IMR-90 (cell line): ENCODE measurements at regions not wholly inside any gene's neighbourhood (a gene's known extent, or its start where the extent isn't known, plus 50 kb on each side); places are given as distances from the start of the nearest gene placed in this dataset.

Experiments used
- ATAC-seq: fragments of 200-7000 bp; cut with Tn5 transposase; 2 replicates; pipeline ENCODE4 v1.9.1; 2020; ENCODE audit warnings: low read depth, mild to moderate bottlenecking, moderate library complexity
- BruUV-seq: library from RNA; stranded (reverse); fragments of 400-500 nt; replicated peaks from 2 replicates; lab custom pipeline; 2021; lab: Mats Ljungman, UMichigan
- CTCF ChIA-PET: fragments of 300-600 bp; formaldehyde crosslinking; extraction: SDS; loops from one replicate; lab custom pipeline; 2021; ENCODE audit warnings: antibody characterized with exemption; lab: Yijun Ruan, JAX
- POLR2A ChIA-PET: fragments of 300-600 bp; sonication (Branson Sonifier 250); formaldehyde crosslinking; loops from one replicate; lab custom pipeline; 2022; ENCODE audit warnings: antibody characterized with exemption; ENCODE audit not compliant: unreplicated experiment; lab: Charles Lee
- DNase-seq: peaks from one replicate; pipeline ENCODE4 v3.0.0; 2013
- H2AFZ ChIP-seq: replicated peaks from 2 replicates; pipeline ENCODE3; 2013; ENCODE audit warnings: low read length, mild to moderate bottlenecking; ENCODE audit not compliant: poor library complexity
- H2AK5ac ChIP-seq: 2 replicates; pipeline ENCODE4 v1.6.1; 2013; ENCODE audit warnings: low read depth, low read length, inconsistent platforms
- H2AK9ac ChIP-seq: replicated peaks from 2 replicates; pipeline ENCODE3; 2013; ENCODE audit warnings: mild to moderate bottlenecking, low read depth, low read length, moderate library complexity; ENCODE audit not compliant: poor library complexity
- H2BK120ac ChIP-seq: 2 replicates; pipeline ENCODE4 v1.6.1; 2013; ENCODE audit warnings: low read depth, low read length, inconsistent platforms
- H2BK15ac ChIP-seq: 3 replicates; pipeline ENCODE4 v1.6.1; 2013; ENCODE audit warnings: low read depth, low read length, inconsistent platforms
- H2BK20ac ChIP-seq: 2 replicates; pipeline ENCODE4 v1.6.1; 2013; ENCODE audit warnings: low read depth, mild to moderate bottlenecking, inconsistent platforms, low read length, moderate library complexity
- H2BK5ac ChIP-seq: 2 replicates; pipeline ENCODE4 v1.6.1; 2013; ENCODE audit warnings: mild to moderate bottlenecking, low read depth, low read length, inconsistent platforms; ENCODE audit not compliant: poor library complexity, severe bottlenecking
- H3K14ac ChIP-seq: replicated peaks from 2 replicates; pipeline ENCODE4 v1.6.1; 2013; ENCODE audit warnings: low read depth, low read length, inconsistent platforms
- H3K18ac ChIP-seq: 2 replicates; pipeline ENCODE4 v1.6.1; 2013; ENCODE audit warnings: low read depth, low read length, control low read depth
- H3K23ac ChIP-seq: 2 replicates; pipeline ENCODE4 v1.6.1; 2013; ENCODE audit warnings: low read depth, low read length, inconsistent platforms
- H3K27ac ChIP-seq: 2 replicates; pipeline ENCODE4 v1.5.1; 2013; ENCODE audit warnings: mild to moderate bottlenecking, control low read depth, low read length; ENCODE audit not compliant: insufficient read depth
- H3K27me3 ChIP-seq: 2 replicates; pipeline ENCODE4 v1.6.1; 2013; ENCODE audit warnings: low read length; ENCODE audit not compliant: control insufficient read depth, insufficient read depth
- H3K36me3 ChIP-seq: 2 replicates; pipeline ENCODE4 v1.6.1; 2013; ENCODE audit warnings: low read length, mixed read lengths; ENCODE audit not compliant: control insufficient read depth, insufficient read depth
- H3K4ac ChIP-seq: 2 replicates; pipeline ENCODE4 v1.6.1; 2013; ENCODE audit warnings: low read depth, low read length, inconsistent platforms
- H3K4me1 ChIP-seq: 2 replicates; pipeline ENCODE4 v1.6.1; 2013; ENCODE audit warnings: low read length, mixed read lengths; ENCODE audit not compliant: control insufficient read depth, insufficient read depth
- H3K4me2 ChIP-seq: 2 replicates; pipeline ENCODE4 v1.6.1; 2013; ENCODE audit warnings: low read depth, mild to moderate bottlenecking, control low read depth, low read length, moderate library complexity
- H3K4me3 ChIP-seq: 2 replicates; pipeline ENCODE4 v1.5.1; 2013; ENCODE audit warnings: low read depth, mild to moderate bottlenecking, control low read depth, low read length, moderate library complexity; ENCODE audit not compliant: insufficient read depth
- H3K56ac ChIP-seq: 2 replicates; pipeline ENCODE4 v1.6.1; 2013; ENCODE audit warnings: low read length, inconsistent platforms; ENCODE audit not compliant: insufficient read depth; ENCODE audit errors: extremely low read depth
- H3K79me1 ChIP-seq, 2 experiments: 2 replicates each; pipeline ENCODE4 v1.6.1; 2013; ENCODE audit warnings: low read length in 2 of 2, inconsistent platforms in 1 of 2, low read depth in 1 of 2
- H3K9ac ChIP-seq: 2 replicates; pipeline ENCODE4 v1.6.1; 2013; ENCODE audit warnings: low read depth, low read length, control low read depth
- H3K9me1 ChIP-seq: 2 replicates; pipeline ENCODE4 v1.6.1; 2013; ENCODE audit warnings: low read length, inconsistent platforms; ENCODE audit not compliant: insufficient read depth
- H3K9me3 ChIP-seq: 2 replicates; pipeline ENCODE4 v1.6.1; 2013; ENCODE audit warnings: low read length; ENCODE audit not compliant: control insufficient read depth, insufficient read depth
- H4K20me1 ChIP-seq: 2 replicates; pipeline ENCODE4 v1.6.1; 2013; ENCODE audit warnings: low read length, inconsistent platforms; ENCODE audit not compliant: insufficient read depth
- H4K5ac ChIP-seq: 2 replicates; pipeline ENCODE4 v1.6.1; 2013; ENCODE audit warnings: mild to moderate bottlenecking, low read depth, low read length, control low read depth
- H4K8ac ChIP-seq, 2 experiments: 2 replicates each; pipeline ENCODE4 v1.6.1; 2013; ENCODE audit warnings: low read depth in 2 of 2, low read length in 2 of 2, control low read depth in 1 of 2, inconsistent platforms in 1 of 2
- H4K91ac ChIP-seq: 2 replicates; pipeline ENCODE4 v1.6.1; 2013; ENCODE audit warnings: low read depth, low read length, inconsistent platforms; ENCODE audit not compliant: insufficient read depth
- MAFK ChIP-seq: IDR thresholded peaks from 2 replicates; pipeline ENCODE4 v1.6.1; 2012; ENCODE audit warnings: low read depth, low read length, improper control_type of control experiment
- MXI1 ChIP-seq: IDR thresholded peaks from 2 replicates; pipeline ENCODE4 v1.6.1; 2012; ENCODE audit warnings: low read depth, mild to moderate bottlenecking, low read length, moderate library complexity, borderline replicate concordance
- POLR2A ChIP-seq: IDR thresholded peaks from 2 replicates; pipeline ENCODE4 v1.6.1; 2012; ENCODE audit warnings: mild to moderate bottlenecking, low read depth, low read length
- RCOR1 ChIP-seq: IDR thresholded peaks from 2 replicates; pipeline ENCODE4 v1.6.1; 2012; ENCODE audit warnings: mild to moderate bottlenecking, low read length, improper control_type of control experiment; ENCODE audit not compliant: insufficient replicate concordance
- RFX5 ChIP-seq: IDR thresholded peaks from 2 replicates; pipeline ENCODE4 v1.8.0; 2012; ENCODE audit warnings: low read depth, mild to moderate bottlenecking, low read length, moderate library complexity
- SMC3 ChIP-seq: fragments of 150-350 bp; IDR thresholded peaks from 2 replicates; pipeline ENCODE4 v1.6.1; 2016; ENCODE audit warnings: low read depth, mild to moderate bottlenecking, antibody characterized with exemption, low read length, moderate library complexity
- WGBS, 2 experiments: methylation state at CpG; one replicate each; pipeline versions ENCODE4 v1.1.5 to v1.1.7; 2013; ENCODE audit warnings: missing lambda C conversion rate in 2 of 2; ENCODE audit not compliant: insufficient read length in 1 of 2; ENCODE audit errors: extremely low coverage in 2 of 2; 5-methylcytosine and 5-hydroxymethylcytosine counted together
- dilution Hi-C: fragments of 300-500 bp; cut with HindIII; formaldehyde crosslinking; loops from one replicate; pipeline ENCODE4 v1.14.3; 2018; ENCODE audit warnings: low sequenced_read_pairs; ENCODE audit not compliant: unreplicated experiment
- in situ Hi-C: fragments of 300-500 bp; cut with MboI; formaldehyde crosslinking; loops from 3 replicates; pipeline ENCODE4 v1.14.3; 2019; ENCODE audit warnings: low sequenced_read_pairs, inconsistent platforms, mixed read lengths
- intact Hi-C: fragments of 100-400 bp; cut with micrococcal nuclease; formaldehyde crosslinking; loops from 2 replicates; pipeline ENCODE4 v1.10.0; 2022
- TF ChIP-seq, protein P1 (sequence below): fragments of 150-350 bp; IDR thresholded peaks from 2 replicates; pipeline ENCODE4 v1.6.1; 2016; ENCODE audit warnings: low read depth, mild to moderate bottlenecking, low read length, moderate library complexity, borderline replicate concordance

- no peak overlapping the region for H3K27ac ChIP-seq
- H4K20me1 ChIP-seq: no peaks in the 10 kb centered on the region
- H3K4ac ChIP-seq: no peak overlapping the region
- no peak overlapping the region for H2BK5ac ChIP-seq
- ATAC-seq: no peak
- H2BK120ac ChIP-seq: no peak overlapping the region
- no peak overlapping the region for H3K56ac ChIP-seq
- no peak overlapping the region for H3K9ac ChIP-seq
- no peak overlapping the region for H2BK15ac ChIP-seq
- no peak overlapping the region for H4K91ac ChIP-seq
- H3K4me1 ChIP-seq: no peaks in the 10 kb centered on the region
- no TSS peak for BruUV-seq
- no peaks in the 10 kb centered on the region for H3K27me3 ChIP-seq
- no peak overlapping the region for H3K4me2 ChIP-seq
- no peak overlapping the region for H3K18ac ChIP-seq
- no peaks in the 10 kb centered on the region for H3K36me3 ChIP-seq
- no peak overlapping the region for H2AK9ac ChIP-seq
- no peak overlapping the region for H3K14ac ChIP-seq
- H3K9me1 ChIP-seq: no peaks in the 10 kb centered on the region
- ChIA-PET POLR2A (no interaction called here), CTCF (no interaction called here)
- no peaks in the 10 kb centered on the region for H3K79me1 ChIP-seq
- no peaks in the 10 kb centered on the region for H3K9me3 ChIP-seq
- in situ Hi-C loops (no loop called here), intact Hi-C loops (no loop called here), dilution Hi-C loops (no loop called here)
- no peak for DNase-seq
- H2AK5ac ChIP-seq: no peak overlapping the region
- H3K4me3 ChIP-seq: no peak overlapping the region
- H2AFZ ChIP-seq: no peak overlapping the region
- TF ChIP-seq POLR2A (no peak), MAFK (no peak), RCOR1 (no peak), RFX5 (no peak), SMC3 (no peak), MXI1 (no peak)
- TF ChIP-seq, protein P1, sequence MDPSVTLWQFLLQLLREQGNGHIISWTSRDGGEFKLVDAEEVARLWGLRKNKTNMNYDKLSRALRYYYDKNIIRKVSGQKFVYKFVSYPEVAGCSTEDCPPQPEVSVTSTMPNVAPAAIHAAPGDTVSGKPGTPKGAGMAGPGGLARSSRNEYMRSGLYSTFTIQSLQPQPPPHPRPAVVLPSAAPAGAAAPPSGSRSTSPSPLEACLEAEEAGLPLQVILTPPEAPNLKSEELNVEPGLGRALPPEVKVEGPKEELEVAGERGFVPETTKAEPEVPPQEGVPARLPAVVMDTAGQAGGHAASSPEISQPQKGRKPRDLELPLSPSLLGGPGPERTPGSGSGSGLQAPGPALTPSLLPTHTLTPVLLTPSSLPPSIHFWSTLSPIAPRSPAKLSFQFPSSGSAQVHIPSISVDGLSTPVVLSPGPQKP: no peak
- H4K5ac ChIP-seq: no peak overlapping the region
- no peak overlapping the region for H2BK20ac ChIP-seq
- no peak overlapping the region for H3K23ac ChIP-seq
- WGBS, 2 experiments: 100% methylated on average over 2 of the region's 2 CpGs; no CpG with 5 or more reads in 1 of the 2 experiments
- no peak overlapping the region for H4K8ac ChIP-seq
Observed at GRCh38 chr11:87778357-87778756, 396.9 kb downstream of the RAB38 start.
